GM23338 (cell line): ENCODE measurements at regions not wholly inside any gene's neighbourhood (a gene's known extent, or its start where the extent isn't known, plus 50 kb on each side); places are given as distances from the start of the nearest gene placed in this dataset.

ENCODE experiments used
- ATAC-seq: fragments of 200-7000 bp; cut with Tn5 transposase; 3 replicates; pipeline ENCODE4 v1.9.1; 2020
- DNase-seq: peaks from one replicate; pipeline ENCODE4 v3.0.0-alpha.2; 2015; ENCODE audit warnings: low spot score
- H2AFZ ChIP-seq: fragments of 200-600 bp; sonication (generic); 2 replicates; pipeline ENCODE4 v1.8.0; 2016; ENCODE audit warnings: antibody characterized with exemption, mild to moderate bottlenecking, moderate library complexity
- H3F3A ChIP-seq: fragments of 200-600 bp; sonication (generic); replicated peaks from 2 replicates; pipeline ENCODE4 v1.8.0; 2017; ENCODE audit warnings: antibody characterized with exemption, mixed run types, low read depth
- H3K27ac ChIP-seq: fragments of 200-600 bp; sonication (generic); 2 replicates; pipeline ENCODE4 v1.6.1; 2016; ENCODE audit warnings: low read depth
- H3K27me3 ChIP-seq: fragments of 200-600 bp; sonication (generic); 2 replicates; pipeline ENCODE4 v1.8.0; 2016; ENCODE audit warnings: mild to moderate bottlenecking, mixed run types, moderate library complexity; ENCODE audit not compliant: insufficient read depth
- H3K36me3 ChIP-seq: fragments of 200-600 bp; sonication (generic); 2 replicates; pipeline ENCODE4 v1.8.0; 2016; ENCODE audit warnings: mild to moderate bottlenecking; ENCODE audit not compliant: insufficient read depth
- H3K4me1 ChIP-seq: fragments of 200-600 bp; sonication (generic); 2 replicates; pipeline ENCODE4 v1.8.0; 2016; ENCODE audit warnings: mild to moderate bottlenecking, moderate library complexity; ENCODE audit not compliant: insufficient read depth
- H3K4me2 ChIP-seq: fragments of 200-600 bp; sonication (generic); 2 replicates; pipeline ENCODE4 v1.7.1; 2017; ENCODE audit warnings: mixed run types
- H3K4me3 ChIP-seq: fragments of 200-600 bp; sonication (generic); 2 replicates; pipeline ENCODE4 v1.6.1; 2016; ENCODE audit warnings: mixed run types
- H3K79me2 ChIP-seq: fragments of 200-600 bp; sonication (generic); replicated peaks from 2 replicates; pipeline ENCODE4 v1.8.0; 2017; ENCODE audit warnings: mild to moderate bottlenecking; ENCODE audit not compliant: insufficient read depth
- H3K9me2 ChIP-seq: fragments of 200-600 bp; sonication (generic); 2 replicates; pipeline ENCODE4 v1.8.0; 2017; ENCODE audit not compliant: insufficient read depth
- H4K20me1 ChIP-seq: fragments of 200-600 bp; sonication (generic); replicated peaks from 2 replicates; pipeline ENCODE4 v1.8.0; 2017; ENCODE audit warnings: mild to moderate bottlenecking; ENCODE audit not compliant: insufficient read depth
- H3K27ac Mint-ChIP-seq: 2 replicates; pipeline ENCODE4 v1.8.0; 2020; ENCODE audit warnings: inconsistent platforms, mild to moderate bottlenecking, moderate library complexity, mixed read lengths
- H3K27me3 Mint-ChIP-seq: 3 replicates; pipeline ENCODE4 v1.8.0; 2022; ENCODE audit warnings: low read depth, mild to moderate bottlenecking, moderate library complexity, mixed read lengths, inconsistent platforms; ENCODE audit not compliant: insufficient read depth, poor library complexity
- H3K36me3 Mint-ChIP-seq: 3 replicates; pipeline ENCODE4 v1.8.0; 2021; ENCODE audit warnings: low read depth, mild to moderate bottlenecking, inconsistent platforms, moderate library complexity, mixed read lengths
- H3K4me1 Mint-ChIP-seq: 3 replicates; pipeline ENCODE4 v1.8.0; 2020; ENCODE audit warnings: mild to moderate bottlenecking, inconsistent platforms, mixed read lengths
- H3K4me3 Mint-ChIP-seq: 3 replicates; pipeline ENCODE4 v1.8.0; 2021; ENCODE audit warnings: moderate library complexity, mild to moderate bottlenecking, inconsistent platforms, mixed read lengths
- H3K9me3 Mint-ChIP-seq: 3 replicates; pipeline ENCODE4 v1.8.0; 2020; ENCODE audit warnings: moderate library complexity, mild to moderate bottlenecking, inconsistent platforms, mixed read lengths
- CREB1 ChIP-seq: fragments of 250-450 bp; sonication (Bioruptor Pico); IDR thresholded peaks from 2 replicates; pipeline ENCODE4 v1.5.0; 2020; ENCODE audit warnings: low read depth, mild to moderate bottlenecking, moderate library complexity
- EZH2phosphoT487 ChIP-seq: fragments of 200-600 bp; sonication (generic); IDR thresholded peaks from one replicate; pipeline ENCODE4 v1.8.1; 2018; ENCODE audit warnings: antibody characterized with exemption; ENCODE audit not compliant: unreplicated experiment
- NANOG ChIP-seq: IDR thresholded peaks from 2 replicates; pipeline ENCODE4 v1.6.1; 2016; ENCODE audit warnings: antibody characterized with exemption, borderline replicate concordance
- REST ChIP-seq: IDR thresholded peaks from one replicate; pipeline ENCODE4 v1.6.1; 2018; ENCODE audit warnings: antibody characterized with exemption; ENCODE audit not compliant: unreplicated experiment
- ZNF114 ChIP-seq: fragments of 250-450 bp; sonication (Bioruptor Pico); IDR thresholded peaks from 2 replicates; pipeline ENCODE4 v1.5.0; 2020; ENCODE audit warnings: mild to moderate bottlenecking, moderate library complexity
- ZNF331 ChIP-seq: fragments of 250-450 bp; sonication (Bioruptor Pico); IDR thresholded peaks from 2 replicates; pipeline ENCODE4 v1.5.0; 2020; ENCODE audit warnings: low read depth, mild to moderate bottlenecking, moderate library complexity

DNA sequence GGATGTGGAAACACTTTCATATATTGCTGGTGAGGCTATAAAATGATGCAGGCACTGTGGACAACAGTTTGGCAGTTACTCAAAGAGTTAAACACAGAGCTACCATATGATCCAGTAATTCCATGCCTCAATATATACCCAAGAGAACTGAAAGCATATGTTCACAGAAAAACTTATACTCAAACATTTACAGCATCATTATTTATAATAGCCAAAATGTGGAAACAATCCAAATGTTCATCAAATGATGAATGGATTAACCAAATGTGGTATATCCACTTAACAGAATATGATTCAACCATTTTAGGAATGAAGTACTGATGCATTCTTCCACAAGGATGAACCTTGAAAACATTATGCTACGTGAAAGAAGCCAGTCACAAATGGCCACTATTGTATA lies 603.8 kb downstream of the IQCM start (continued):
- TF ChIP-seq REST, result no peak

GRCh38 chr4:149203256-149204001 lies 612.2 kb downstream of the IQCM start:
- Histone ChIP-seq H3K4me3 (no peak overlapping the region), H3K4me2 (no peak overlapping the region), H3K36me3 (no peaks in the 10 kb centered on the region), H3K4me1 (no peaks in the 10 kb centered on the region), H3K9me2 (no peaks in the 10 kb centered on the region), H2AFZ (no peak overlapping the region), H3K27ac (no peak overlapping the region), H4K20me1 (no peaks in the 10 kb centered on the region), H3K27me3 (no peaks in the 10 kb centered on the region), H3F3A (no peaks in the 10 kb centered on the region), H3K79me2 (no peaks in the 10 kb centered on the region)
- DNase-seq (no peak), ATAC-seq (no peak)
- Mint-ChIP-seq H3K27ac (no peak overlapping the region), H3K27me3 (peaks cover 1% of the 10 kb centered on the region), H3K4me3 (no peak overlapping the region), H3K4me1 (peaks cover 5% of the 10 kb centered on the region; the same call in 1 of the 3 replicates), H3K9me3 (no peaks in the 10 kb centered on the region), H3K36me3 (no peaks in the 10 kb centered on the region)
- TF ChIP-seq NANOG (no peak), ZNF331 (CRISPR knock-in tag) (no peak), ZNF114 (CRISPR knock-in tag) (no peak), EZH2phosphoT487 (no peak), CREB1 (CRISPR knock-in tag) (no peak), REST (no peak)
